Dermis blood vessel endothelial cell (primary cell): ENCODE measurements at regions not wholly inside any gene's neighbourhood (a gene's known extent, or its start where the extent isn't known, plus 50 kb on each side); places are given as distances from the start of the nearest gene placed in this dataset.

Source experiments
- DNase-seq: peaks from one replicate; pipeline ENCODE4 v3.0.0; 2010

DNA sequence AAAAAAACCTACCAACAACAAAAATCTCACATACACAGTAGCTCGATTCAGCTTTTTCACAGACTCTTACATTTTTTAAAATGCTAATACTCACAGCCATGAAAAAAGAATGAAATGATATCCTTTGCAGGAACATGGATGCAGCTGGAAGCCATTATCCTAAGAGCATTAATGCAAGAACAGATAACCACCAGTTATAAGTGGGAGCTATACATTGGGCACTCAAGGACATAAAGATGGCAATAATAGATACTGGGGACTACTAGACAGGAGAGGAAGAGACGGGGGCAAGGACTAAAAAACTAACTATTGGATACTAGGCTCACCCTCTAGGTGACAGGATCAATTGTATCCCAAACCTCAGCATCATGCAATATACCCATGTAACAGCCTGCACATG lies 90.3 kb upstream of the CCNH start:
- DNase-seq, result no peak

DNA sequence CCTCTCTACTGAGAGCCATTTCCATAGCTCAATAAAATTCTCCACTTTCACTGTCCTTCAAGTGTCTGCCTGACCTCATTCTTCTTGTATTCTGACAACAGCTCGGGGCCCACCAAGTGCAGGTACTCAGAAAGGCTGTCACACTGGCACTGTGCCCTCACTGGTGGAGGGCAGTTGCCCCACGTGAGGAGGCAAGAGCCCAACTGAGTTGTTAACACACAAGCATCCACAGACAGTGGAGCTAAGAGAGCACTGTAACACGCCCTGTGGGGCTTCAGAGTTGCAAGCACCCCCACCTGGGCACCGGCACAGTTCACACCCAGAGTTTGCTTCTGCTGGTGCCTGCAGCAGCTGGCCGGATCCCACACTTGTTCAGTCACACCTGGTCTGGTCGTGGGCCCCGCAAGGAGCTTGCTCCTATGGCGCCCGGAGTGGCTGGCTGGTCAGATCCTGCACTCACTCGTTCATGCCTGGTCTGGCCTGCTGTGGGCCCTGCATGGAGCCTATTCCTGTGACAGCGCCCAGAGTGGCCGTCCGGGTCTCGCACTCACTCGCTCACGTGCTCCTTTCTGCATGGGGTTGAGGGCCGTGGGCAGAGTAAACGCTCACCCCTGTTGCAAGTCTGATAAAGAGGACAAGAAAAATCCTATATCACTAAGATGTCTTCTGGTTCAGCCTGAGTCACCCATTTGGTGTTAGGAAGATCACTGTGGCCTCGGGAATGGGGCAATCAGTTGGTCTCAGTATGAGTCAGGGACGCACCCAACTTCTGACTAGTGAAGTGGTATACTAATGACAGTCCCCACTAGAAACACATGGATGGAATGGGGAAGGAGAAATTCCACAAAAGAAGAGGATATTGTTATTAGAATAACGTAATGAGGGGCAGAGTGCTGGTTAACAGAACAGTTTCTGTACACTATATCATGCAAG lies 87.0 kb upstream of the CCNH start:
- DNase-seq, result no peak
